Suprapubic skin (tissue), 4 donors: ENCODE measurements at regions not wholly inside any gene's neighbourhood (a gene's known extent, or its start where the extent isn't known, plus 50 kb on each side); places are given as distances from the start of the nearest gene placed in this dataset.

Source experiments
- DNase-seq, 2 donors: peaks; one replicate each; pipeline ENCODE4 v3.0.0-alpha.2; 2019; ENCODE audit warnings: low spot score in 2 of 2
- H3K27ac ChIP-seq: fragments of 200-600 bp; sonication (generic); one replicate; pipeline ENCODE4 v1.5.1; 2019
- H3K27me3 ChIP-seq: fragments of 200-600 bp; sonication (generic); one replicate; pipeline ENCODE4 v1.5.1; 2019
- H3K36me3 ChIP-seq: fragments of 200-600 bp; sonication (generic); one replicate; pipeline ENCODE4 v1.5.1; 2019
- H3K4me1 ChIP-seq: fragments of 200-600 bp; sonication (generic); one replicate; pipeline ENCODE4 v1.5.1; 2019
- H3K4me3 ChIP-seq: fragments of 200-600 bp; sonication (generic); one replicate; pipeline ENCODE4 v1.5.1; 2019; ENCODE audit warnings: mild to moderate bottlenecking
- H3K9me3 ChIP-seq: fragments of 200-600 bp; sonication (generic); one replicate; pipeline ENCODE4 v1.5.1; 2019
- EP300 ChIP-seq: sonication (generic); formaldehyde crosslinking; IDR thresholded peaks from one replicate; pipeline ENCODE4 v1.6.1; 2017; ENCODE audit warnings: antibody characterized with exemption
- POLR2A ChIP-seq, 2 donors: fragments of 450-650 bp; IDR thresholded peaks; one replicate each; pipeline ENCODE4 v1.6.1; 2017; ENCODE audit warnings: antibody characterized with exemption in 2 of 2, mild to moderate bottlenecking in 2 of 2, moderate library complexity in 2 of 2
- POLR2AphosphoS5 ChIP-seq, 3 donors: sonication (generic); formaldehyde crosslinking; IDR thresholded peaks; one replicate each; pipeline ENCODE4 v1.6.1; 2017; ENCODE audit warnings: antibody characterized with exemption in 3 of 3
- WGBS: methylation state at CpG from one replicate; pipeline ENCODE4 v1.1.5; 2018; 5-methylcytosine and 5-hydroxymethylcytosine counted together
- TF ChIP-seq, protein P1 (sequence below), 2 donors: fragments of 200-600 bp in 1 of 2; fragments of 450-650 bp in 1 of 2; sonication (generic) in 1 of 2; IDR thresholded peaks; one replicate each; pipeline ENCODE4 v1.5.1; 2016 to 2019; ENCODE audit warnings: antibody characterized with exemption in 2 of 2, mild to moderate bottlenecking in 1 of 2, moderate library complexity in 1 of 2

- TF ChIP-seq, protein P1, sequence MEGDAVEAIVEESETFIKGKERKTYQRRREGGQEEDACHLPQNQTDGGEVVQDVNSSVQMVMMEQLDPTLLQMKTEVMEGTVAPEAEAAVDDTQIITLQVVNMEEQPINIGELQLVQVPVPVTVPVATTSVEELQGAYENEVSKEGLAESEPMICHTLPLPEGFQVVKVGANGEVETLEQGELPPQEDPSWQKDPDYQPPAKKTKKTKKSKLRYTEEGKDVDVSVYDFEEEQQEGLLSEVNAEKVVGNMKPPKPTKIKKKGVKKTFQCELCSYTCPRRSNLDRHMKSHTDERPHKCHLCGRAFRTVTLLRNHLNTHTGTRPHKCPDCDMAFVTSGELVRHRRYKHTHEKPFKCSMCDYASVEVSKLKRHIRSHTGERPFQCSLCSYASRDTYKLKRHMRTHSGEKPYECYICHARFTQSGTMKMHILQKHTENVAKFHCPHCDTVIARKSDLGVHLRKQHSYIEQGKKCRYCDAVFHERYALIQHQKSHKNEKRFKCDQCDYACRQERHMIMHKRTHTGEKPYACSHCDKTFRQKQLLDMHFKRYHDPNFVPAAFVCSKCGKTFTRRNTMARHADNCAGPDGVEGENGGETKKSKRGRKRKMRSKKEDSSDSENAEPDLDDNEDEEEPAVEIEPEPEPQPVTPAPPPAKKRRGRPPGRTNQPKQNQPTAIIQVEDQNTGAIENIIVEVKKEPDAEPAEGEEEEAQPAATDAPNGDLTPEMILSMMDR (IDR thresholded peaks at IDR 0.05), result no peak
- TF ChIP-seq EP300, result no peak
- no peak for TF ChIP-seq POLR2A (IDR thresholded peaks at IDR 0.05)
- no peak for TF ChIP-seq POLR2AphosphoS5 (IDR thresholded peaks at IDR 0.05)
- Histone ChIP-seq H3K4me1 (peaks cover 16% of the 10 kb centered on the region), H3K36me3 (no peaks in the 10 kb centered on the region), H3K4me3 (no peak overlapping the region), H3K27ac (peak overlapping the region; percentile 12), H3K27me3 (no peaks in the 10 kb centered on the region), H3K9me3 (no peaks in the 10 kb centered on the region)
- 26% methylated on average over 1 of the region's 1 CpG for WGBS
- DNase-seq, result no peak
Measured at GRCh38 chr17:20920815-20921199, 122.0 kb downstream of the USP22 start.

DNA sequence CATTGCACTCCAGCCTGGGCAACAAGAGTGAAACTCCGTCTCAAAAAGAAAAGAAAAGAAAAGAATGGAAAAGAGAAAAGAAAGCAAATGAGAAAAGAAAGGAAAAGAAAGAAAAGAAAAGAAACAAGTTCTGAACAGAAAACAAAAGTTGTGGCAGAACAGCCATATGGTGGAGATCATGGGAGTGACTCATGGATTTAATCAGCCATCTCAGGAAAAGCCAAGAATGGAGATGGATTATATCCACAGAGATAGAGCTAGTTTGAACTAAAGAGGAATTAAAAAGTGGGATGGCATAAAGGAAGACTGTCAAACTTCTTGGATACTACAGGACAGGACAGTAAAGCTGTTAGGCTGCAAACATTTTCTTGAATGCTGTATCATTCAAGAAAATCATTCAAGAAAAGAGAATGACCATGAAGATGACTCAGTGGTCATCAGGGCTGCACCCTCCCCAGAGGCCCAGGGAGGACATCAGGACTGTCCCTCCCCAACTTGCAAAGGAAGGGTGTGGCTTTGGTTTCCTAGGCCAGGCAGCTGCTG is 120.6 kb downstream of the USP22 start:
- H3K4me1 ChIP-seq, result peaks cover 12% of the 10 kb centered on the region
- no peaks in the 10 kb centered on the region for H3K27me3 ChIP-seq
- WGBS, result 81% methylated on average over 1 of the region's 1 CpG
- H3K4me3 ChIP-seq, result no peak overlapping the region
- no peak for TF ChIP-seq EP300
- no peak for TF ChIP-seq POLR2AphosphoS5 (IDR thresholded peaks at IDR 0.05)
- TF ChIP-seq POLR2A (IDR thresholded peaks at IDR 0.05), result no peak
- TF ChIP-seq, protein P1 (IDR thresholded peaks at IDR 0.05), result no peak
- DNase-seq, result no peak
- H3K36me3 ChIP-seq, result no peaks in the 10 kb centered on the region
- peak overlapping the region; percentile 68 for H3K27ac ChIP-seq
- no peaks in the 10 kb centered on the region for H3K9me3 ChIP-seq

GRCh38 chr17:20924306-20924705 is 118.5 kb downstream of the USP22 start:
- no peak overlapping the region for H3K27ac ChIP-seq
- no peaks in the 10 kb centered on the region for H3K36me3 ChIP-seq
- H3K4me1 ChIP-seq, result peaks cover 12% of the 10 kb centered on the region
- no peak for DNase-seq
- TF ChIP-seq POLR2AphosphoS5 (IDR thresholded peaks at IDR 0.05) (no peak), EP300 (no peak), POLR2A (IDR thresholded peaks at IDR 0.05) (no peak)
- TF ChIP-seq, protein P1 (IDR thresholded peaks at IDR 0.05), result no peak
- no peak overlapping the region for H3K4me3 ChIP-seq
- no peaks in the 10 kb centered on the region for H3K27me3 ChIP-seq
- 53% methylated on average over 5 of the region's 5 CpGs for WGBS
- H3K9me3 ChIP-seq, result no peaks in the 10 kb centered on the region

GRCh38 chr17:20925091-20925490 is 117.7 kb downstream of the USP22 start:
- Histone ChIP-seq H3K4me1 (peaks cover 12% of the 10 kb centered on the region), H3K27ac (no peak overlapping the region), H3K27me3 (no peaks in the 10 kb centered on the region), H3K4me3 (no peak overlapping the region), H3K36me3 (no peaks in the 10 kb centered on the region), H3K9me3 (no peaks in the 10 kb centered on the region)
- WGBS, result 94% methylated on average over 3 of the region's 3 CpGs
- no peak for DNase-seq
- TF ChIP-seq POLR2AphosphoS5 (IDR thresholded peaks at IDR 0.05) (no peak), EP300 (no peak), POLR2A (IDR thresholded peaks at IDR 0.05) (no peak)
- TF ChIP-seq, protein P1 (IDR thresholded peaks at IDR 0.05), result no peak

GRCh38 chr17:20925954-20926353 is 116.9 kb downstream of the USP22 start:
- Histone ChIP-seq H3K27me3 (no peaks in the 10 kb centered on the region), H3K36me3 (no peaks in the 10 kb centered on the region), H3K4me3 (no peak overlapping the region), H3K4me1 (peaks cover 8% of the 10 kb centered on the region), H3K27ac (no peak overlapping the region), H3K9me3 (no peaks in the 10 kb centered on the region)
- no peak for DNase-seq
- TF ChIP-seq POLR2AphosphoS5 (IDR thresholded peaks at IDR 0.05) (no peak), POLR2A (IDR thresholded peaks at IDR 0.05) (no peak), EP300 (no peak)
- TF ChIP-seq, protein P1 (IDR thresholded peaks at IDR 0.05), result no peak
- 72% methylated on average over 2 of the region's 2 CpGs for WGBS
